ENCODE measurements at regions not wholly inside any gene's neighbourhood (a gene's known extent, or its start where the extent isn't known, plus 50 kb on each side); places are given as distances from the start of the nearest gene placed in this dataset.

GRCh38 chr2:147366279-147366678 is 478.6 kb upstream of the ACVR2A start:
- Histone ChIP-seq H3K36me3 (ENCODE audit: control insufficient read depth in 1 of 2, insufficient read depth in 2 of 2, low read length in 1 of 2) (no peaks in the 10 kb centered on the region), H3K4me3 (ENCODE audit: low read length in 2 of 2) (no peak overlapping the region), H3K9me3 (ENCODE audit: control insufficient read depth, low read length) (peaks cover 1% of the 10 kb centered on the region), H3K4me1 (ENCODE audit: control insufficient read depth in 1 of 2, insufficient read depth in 2 of 2, low read length in 2 of 2) (no peaks in the 10 kb centered on the region), H3K27me3 (ENCODE audit: control insufficient read depth in 1 of 2, insufficient read depth in 2 of 2, low read length in 1 of 2) (no peaks in the 10 kb centered on the region), H3K27ac (ENCODE audit: low read depth in 1 of 2, low read length in 2 of 2) (no peak overlapping the region)
- intact Hi-C loops (cut with DNase I): no loop called here
- no peak for DNase-seq
- ATAC-seq (ENCODE audit: low FRiP score): no peak
- WGBS, 2 donors: 64 to 71% methylated on average over 6 of the region's 6 CpGs

GRCh38 chr2:147365622-147366021 is 479.2 kb upstream of the ACVR2A start:
- peaks cover 1% of the 10 kb centered on the region for H3K9me3 ChIP-seq (ENCODE audit: control insufficient read depth, low read length)
- 52 to 53% methylated on average over 4 of the region's 4 CpGs for WGBS, 2 donors
- intact Hi-C loops (cut with DNase I): no loop called here
- no peak overlapping the region for H3K27ac ChIP-seq (ENCODE audit: low read depth in 1 of 2, low read length in 2 of 2)
- DNase-seq (no peak), ATAC-seq (ENCODE audit: low FRiP score) (no peak)
- no peaks in the 10 kb centered on the region for H3K4me1 ChIP-seq (ENCODE audit: control insufficient read depth in 1 of 2, insufficient read depth in 2 of 2, low read length in 2 of 2)
- H3K27me3 ChIP-seq (ENCODE audit: control insufficient read depth in 1 of 2, insufficient read depth in 2 of 2, low read length in 1 of 2): no peaks in the 10 kb centered on the region
- H3K4me3 ChIP-seq (ENCODE audit: low read length in 2 of 2): no peak overlapping the region
- H3K36me3 ChIP-seq (ENCODE audit: control insufficient read depth in 1 of 2, insufficient read depth in 2 of 2, low read length in 1 of 2): no peaks in the 10 kb centered on the region

- no peaks in the 10 kb centered on the region for H3K27me3 ChIP-seq (ENCODE audit: control insufficient read depth in 1 of 2, insufficient read depth in 2 of 2, low read length in 1 of 2)
- H3K4me1 ChIP-seq (ENCODE audit: control insufficient read depth in 1 of 2, insufficient read depth in 2 of 2, low read length in 2 of 2): no peaks in the 10 kb centered on the region
- H3K27ac ChIP-seq (ENCODE audit: low read depth in 1 of 2, low read length in 2 of 2): no peak overlapping the region
- H3K4me3 ChIP-seq (ENCODE audit: low read length in 2 of 2): no peak overlapping the region
- intact Hi-C loops (cut with DNase I): no loop called here
- peaks cover 1% of the 10 kb centered on the region for H3K9me3 ChIP-seq (ENCODE audit: control insufficient read depth, low read length)
- no peak for ATAC-seq (ENCODE audit: low FRiP score)
- DNase-seq: no peak
- H3K36me3 ChIP-seq (ENCODE audit: control insufficient read depth in 1 of 2, insufficient read depth in 2 of 2, low read length in 1 of 2): no peaks in the 10 kb centered on the region
- 79 to 81% methylated on average over 3 of the region's 3 CpGs for WGBS, 2 donors
Measured at GRCh38 chr2:147364597-147364996, 480.2 kb upstream of the ACVR2A start.

GRCh38 chr2:147363181-147363580 is 481.6 kb upstream of the ACVR2A start:
- 89 to 92% methylated on average over 4 of the region's 4 CpGs for WGBS, 2 donors
- intact Hi-C loops (cut with DNase I): no loop called here
- H3K4me1 ChIP-seq (ENCODE audit: control insufficient read depth in 1 of 2, insufficient read depth in 2 of 2, low read length in 2 of 2): no peaks in the 10 kb centered on the region

GRCh38 chr2:147358375-147358774 is 486.5 kb upstream of the ACVR2A start:
- H3K27me3 ChIP-seq (ENCODE audit: control insufficient read depth in 1 of 2, insufficient read depth in 2 of 2, low read length in 1 of 2): no peaks in the 10 kb centered on the region
- H3K27ac ChIP-seq (ENCODE audit: low read depth in 1 of 2, low read length in 2 of 2): no peak overlapping the region
- DNase-seq: no peak
- H3K9me3 ChIP-seq (ENCODE audit: control insufficient read depth, low read length): no peaks in the 10 kb centered on the region
- H3K36me3 ChIP-seq (ENCODE audit: control insufficient read depth in 1 of 2, insufficient read depth in 2 of 2, low read length in 1 of 2): no peaks in the 10 kb centered on the region
- no peak for ATAC-seq (ENCODE audit: low FRiP score)
- H3K4me1 ChIP-seq (ENCODE audit: control insufficient read depth in 1 of 2, insufficient read depth in 2 of 2, low read length in 2 of 2): no peaks in the 10 kb centered on the region
- WGBS, 2 donors: 69 to 73% methylated on average over 1 of the region's 1 CpG
- H3K4me3 ChIP-seq (ENCODE audit: low read length in 2 of 2): no peak overlapping the region
- intact Hi-C loops (cut with DNase I): no loop called here

More at GRCh38 chr2:147363181-147363580, 481.6 kb upstream of the ACVR2A start:
- Histone ChIP-seq H3K9me3 (ENCODE audit: control insufficient read depth, low read length) (no peaks in the 10 kb centered on the region), H3K27ac (ENCODE audit: low read depth in 1 of 2, low read length in 2 of 2) (no peak overlapping the region), H3K4me3 (ENCODE audit: low read length in 2 of 2) (no peak overlapping the region), H3K36me3 (ENCODE audit: control insufficient read depth in 1 of 2, insufficient read depth in 2 of 2, low read length in 1 of 2) (no peaks in the 10 kb centered on the region), H3K27me3 (ENCODE audit: control insufficient read depth in 1 of 2, insufficient read depth in 2 of 2, low read length in 1 of 2) (no peaks in the 10 kb centered on the region)
- DNase-seq: no peak
- ATAC-seq (ENCODE audit: low FRiP score): no peak

GRCh38 chr2:147356157-147356556 is 488.7 kb upstream of the ACVR2A start:
- Histone ChIP-seq H3K36me3 (ENCODE audit: control insufficient read depth in 1 of 2, insufficient read depth in 2 of 2, low read length in 1 of 2) (no peaks in the 10 kb centered on the region), H3K4me3 (ENCODE audit: low read length in 2 of 2) (no peak overlapping the region), H3K4me1 (ENCODE audit: control insufficient read depth in 1 of 2, insufficient read depth in 2 of 2, low read length in 2 of 2) (no peaks in the 10 kb centered on the region), H3K9me3 (ENCODE audit: control insufficient read depth, low read length) (no peaks in the 10 kb centered on the region), H3K27me3 (ENCODE audit: control insufficient read depth in 1 of 2, insufficient read depth in 2 of 2, low read length in 1 of 2) (no peaks in the 10 kb centered on the region), H3K27ac (ENCODE audit: low read depth in 1 of 2, low read length in 2 of 2) (no peak overlapping the region)
- 69 to 71% methylated on average over 4 of the region's 4 CpGs for WGBS, 2 donors
- DNase-seq (no peak), ATAC-seq (ENCODE audit: low FRiP score) (no peak)
- intact Hi-C loops (cut with DNase I): no loop called here

- DNase-seq: no peak
- ATAC-seq (ENCODE audit: low FRiP score): no peak
- Histone ChIP-seq H3K36me3 (ENCODE audit: control insufficient read depth in 1 of 2, insufficient read depth in 2 of 2, low read length in 1 of 2) (no peaks in the 10 kb centered on the region), H3K27ac (ENCODE audit: low read depth in 1 of 2, low read length in 2 of 2) (no peak overlapping the region), H3K27me3 (ENCODE audit: control insufficient read depth in 1 of 2, insufficient read depth in 2 of 2, low read length in 1 of 2) (no peaks in the 10 kb centered on the region), H3K4me3 (ENCODE audit: low read length in 2 of 2) (no peak overlapping the region), H3K4me1 (ENCODE audit: control insufficient read depth in 1 of 2, insufficient read depth in 2 of 2, low read length in 2 of 2) (no peaks in the 10 kb centered on the region), H3K9me3 (ENCODE audit: control insufficient read depth, low read length) (no peaks in the 10 kb centered on the region)
- intact Hi-C loops (cut with DNase I): no loop called here
- WGBS, 2 donors: 83 to 85% methylated on average over 4 of the region's 4 CpGs
Measured at GRCh38 chr2:147355706-147356105, 489.1 kb upstream of the ACVR2A start.

- Histone ChIP-seq H3K4me1 (ENCODE audit: control insufficient read depth in 1 of 2, insufficient read depth in 2 of 2, low read length in 2 of 2) (no peaks in the 10 kb centered on the region), H3K27me3 (ENCODE audit: control insufficient read depth in 1 of 2, insufficient read depth in 2 of 2, low read length in 1 of 2) (no peaks in the 10 kb centered on the region), H3K36me3 (ENCODE audit: control insufficient read depth in 1 of 2, insufficient read depth in 2 of 2, low read length in 1 of 2) (no peaks in the 10 kb centered on the region), H3K4me3 (ENCODE audit: low read length in 2 of 2) (no peak overlapping the region), H3K9me3 (ENCODE audit: control insufficient read depth, low read length) (no peaks in the 10 kb centered on the region), H3K27ac (ENCODE audit: low read depth in 1 of 2, low read length in 2 of 2) (no peak overlapping the region)
- DNase-seq: no peak
- intact Hi-C loops (cut with DNase I): no loop called here
- ATAC-seq (ENCODE audit: low FRiP score): no peak
Measured at GRCh38 chr2:147353072-147353381, 491.8 kb upstream of the ACVR2A start.

- H3K4me1 ChIP-seq (ENCODE audit: control insufficient read depth in 1 of 2, insufficient read depth in 2 of 2, low read length in 2 of 2): no peaks in the 10 kb centered on the region
- H3K9me3 ChIP-seq (ENCODE audit: control insufficient read depth, low read length): no peaks in the 10 kb centered on the region
- H3K36me3 ChIP-seq (ENCODE audit: control insufficient read depth in 1 of 2, insufficient read depth in 2 of 2, low read length in 1 of 2): no peaks in the 10 kb centered on the region
- intact Hi-C loops (cut with DNase I): no loop called here
- DNase-seq (no peak), ATAC-seq (ENCODE audit: low FRiP score) (no peak)
- H3K27ac ChIP-seq (ENCODE audit: low read depth in 1 of 2, low read length in 2 of 2): no peak overlapping the region
- no peak overlapping the region for H3K4me3 ChIP-seq (ENCODE audit: low read length in 2 of 2)
- no peaks in the 10 kb centered on the region for H3K27me3 ChIP-seq (ENCODE audit: control insufficient read depth in 1 of 2, insufficient read depth in 2 of 2, low read length in 1 of 2)
- WGBS, 2 donors: 48 to 56% methylated on average over 8 of the region's 8 CpGs
Measured at GRCh38 chr2:147352264-147353071, 492.4 kb upstream of the ACVR2A start.
